Stomach (tissue), 8 donors: ENCODE measurements at regions not wholly inside any gene's neighbourhood (a gene's known extent, or its start where the extent isn't known, plus 50 kb on each side); places are given as distances from the start of the nearest gene placed in this dataset.

Experiments used
- DNase-seq, 2 donors: peaks; one replicate each; pipeline versions ENCODE4 v3.0.0 to v3.0.0-alpha.2; 2013 to 2019
- H3K27ac ChIP-seq, 5 donors: fragments of 200-600 bp in 4 of 5; sonication (generic) in 4 of 5; one replicate each; pipeline ENCODE4 v1.5.1; 2013 to 2019; ENCODE audit warnings: mild to moderate bottlenecking in 1 of 5, moderate library complexity in 1 of 5
- H3K27me3 ChIP-seq, 3 donors: fragments of 200-600 bp; sonication (generic); one replicate each; pipeline ENCODE4 v1.5.1; 2017 to 2019; ENCODE audit warnings: mixed run types in 1 of 3
- H3K36me3 ChIP-seq, 4 donors: fragments of 200-600 bp; sonication (generic); 1 replicate in 3 of 4; 2 replicates in 1 of 4; pipeline ENCODE4 v1.5.1; 2016 to 2019
- H3K4me1 ChIP-seq, 4 donors: fragments of 200-600 bp; sonication (generic); one replicate each; pipeline ENCODE4 v1.5.1; 2016 to 2019
- H3K4me3 ChIP-seq, 4 donors: fragments of 200-600 bp; sonication (generic) in 3 of 4; one replicate each; pipeline ENCODE4 v1.5.1; 2016 to 2019; ENCODE audit warnings: mild to moderate bottlenecking in 1 of 4
- H3K9me3 ChIP-seq, 4 donors: fragments of 200-600 bp; sonication (generic); one replicate each; pipeline ENCODE4 v1.5.1; 2016 to 2019
- CTCF ChIP-seq, 7 experiments: fragments of 450-650 bp in 4 of 7; fragments of 200-600 bp in 3 of 7; sonication (generic) in 3 of 7; IDR thresholded peaks; one replicate each; pipeline ENCODE4 v1.5.1; 2016 to 2019; ENCODE audit warnings: antibody characterized with exemption in 7 of 7, control low read depth in 2 of 7, mild to moderate bottlenecking in 1 of 7
- EP300 ChIP-seq: sonication (generic); formaldehyde crosslinking; IDR thresholded peaks from one replicate; pipeline ENCODE4 v1.6.1; 2017; ENCODE audit warnings: antibody characterized with exemption
- POLR2A ChIP-seq, 4 donors: fragments of 450-650 bp; IDR thresholded peaks; one replicate each; pipeline ENCODE4 v1.6.1; 2016; ENCODE audit warnings: antibody characterized with exemption in 4 of 4, control low read depth in 2 of 4, mild to moderate bottlenecking in 1 of 4, moderate library complexity in 1 of 4
- POLR2AphosphoS5 ChIP-seq, 3 donors: sonication (generic); formaldehyde crosslinking; IDR thresholded peaks; one replicate each; pipeline ENCODE4 v1.6.1; 2016; ENCODE audit warnings: antibody characterized with exemption in 3 of 3
- WGBS, 5 donors: extraction: QIAGEN DNeasy Blood & Tissue Kit in 3 of 5; methylation state at CpG; one replicate each; pipeline versions ENCODE4 v1.1.5 to v1.1.7; 2013 to 2018; 5-methylcytosine and 5-hydroxymethylcytosine counted together
- intact Hi-C: fragments of 100-400 bp; cut with DNase I; formaldehyde crosslinking; loops from one replicate; pipeline ENCODE4 v1.15.1; 2023; ENCODE audit warnings: low total_unique reads
- donor health status: healthy with polysubstance abuse.
- donor health status: Bipolar disorder and iron deficiency.
- donor health status: healthy.

- Histone ChIP-seq H3K36me3 (no peaks in the 10 kb centered on the region), H3K4me3 (no peak overlapping the region), H3K9me3 (no peaks in the 10 kb centered on the region), H3K27ac (no peak overlapping the region), H3K4me1 (peaks cover 0 to 12% (median 3%) of the 10 kb centered on the region in 4 donors), H3K27me3 (no peaks in the 10 kb centered on the region)
- WGBS, 5 donors, result 15 to 34% (median 30%) methylated on average over 2 of the region's 2 CpGs
- DNase-seq, result peak in 1 of 2 donors; percentile 62
- TF ChIP-seq EP300 (no peak), CTCF (IDR thresholded peaks at IDR 0.05) (no peak), POLR2AphosphoS5 (IDR thresholded peaks at IDR 0.05) (no peak), POLR2A (IDR thresholded peaks at IDR 0.05) (no peak)
- intact Hi-C loops, result no loop called here
These were observed 128.5 kb downstream of the QPCT start for GRCh38 chr2:37472959-37473358.

- TF ChIP-seq POLR2AphosphoS5 (IDR thresholded peaks at IDR 0.05) (no peak), EP300 (no peak), POLR2A (IDR thresholded peaks at IDR 0.05) (no peak)
- no peak for DNase-seq
- Histone ChIP-seq H3K27me3 (no peaks in the 10 kb centered on the region), H3K27ac (no peak overlapping the region), H3K36me3 (no peaks in the 10 kb centered on the region), H3K9me3 (no peaks in the 10 kb centered on the region), H3K4me3 (no peak overlapping the region), H3K4me1 (peaks cover 0 to 12% (median 3%) of the 10 kb centered on the region in 4 donors)
- intact Hi-C loops, result no loop called here
- WGBS, 5 donors, result 71 to 97% (median 92%) methylated on average over 4 of the region's 4 CpGs
These were observed 132.0 kb downstream of the QPCT start for GRCh38 chr2:37476411-37476810.

GRCh38 chr2:37477921-37478320, 133.5 kb downstream of the QPCT start:
- no peaks in the 10 kb centered on the region for H3K9me3 ChIP-seq
- no peaks in the 10 kb centered on the region for H3K36me3 ChIP-seq
- no peak for TF ChIP-seq POLR2AphosphoS5 (IDR thresholded peaks at IDR 0.05)
- no peak for TF ChIP-seq EP300
- TF ChIP-seq POLR2A (IDR thresholded peaks at IDR 0.05), result no peak
- no peak for TF ChIP-seq CTCF (IDR thresholded peaks at IDR 0.05)
- H3K4me3 ChIP-seq, result no peak overlapping the region
- H3K27me3 ChIP-seq, result no peaks in the 10 kb centered on the region
- H3K27ac ChIP-seq, result no peak overlapping the region
- intact Hi-C loops, result no loop called here
- H3K4me1 ChIP-seq, result peaks cover 0 to 6% (median 3%) of the 10 kb centered on the region in 4 donors
- no peak for DNase-seq

- no peak for DNase-seq
- Histone ChIP-seq H3K36me3 (no peaks in the 10 kb centered on the region), H3K27me3 (no peaks in the 10 kb centered on the region), H3K4me1 (peaks cover 0 to 4% (median 0%) of the 10 kb centered on the region in 4 donors), H3K9me3 (no peaks in the 10 kb centered on the region), H3K4me3 (no peak overlapping the region), H3K27ac (no peak overlapping the region)
- intact Hi-C loops, result no loop called here
- 96 to 100% (median 97%) methylated on average over 2 of the region's 2 CpGs; no CpG with 5 or more reads in 2 of the 5 donors for WGBS, 5 donors
- TF ChIP-seq POLR2A (IDR thresholded peaks at IDR 0.05), result no peak
- TF ChIP-seq CTCF (IDR thresholded peaks at IDR 0.05), result no peak
- no peak for TF ChIP-seq EP300
- no peak for TF ChIP-seq POLR2AphosphoS5 (IDR thresholded peaks at IDR 0.05)
These were observed 136.8 kb downstream of the QPCT start for GRCh38 chr2:37481244-37481643.

- H3K4me3 ChIP-seq, result no peak overlapping the region
- no peaks in the 10 kb centered on the region for H3K4me1 ChIP-seq
- TF ChIP-seq POLR2AphosphoS5 (IDR thresholded peaks at IDR 0.05) (no peak), CTCF (IDR thresholded peaks at IDR 0.05) (no peak), EP300 (no peak), POLR2A (IDR thresholded peaks at IDR 0.05) (no peak)
- DNase-seq, result no peak
- H3K9me3 ChIP-seq, result no peaks in the 10 kb centered on the region
- H3K27ac ChIP-seq, result no peak overlapping the region
- intact Hi-C loops, result no loop called here
- no peaks in the 10 kb centered on the region for H3K27me3 ChIP-seq
- WGBS, 5 donors, result 22 to 56% (median 37%) methylated on average over 6 of the region's 6 CpGs
- H3K36me3 ChIP-seq, result no peaks in the 10 kb centered on the region
These were observed 144.6 kb downstream of the QPCT start for GRCh38 chr2:37489041-37489456.
